ENCODE measurements at regions not wholly inside any gene's neighbourhood (a gene's known extent, or its start where the extent isn't known, plus 50 kb on each side); places are given as distances from the start of the nearest gene placed in this dataset.
"Not testable (repeated sequence)": the region's sequence is repeated elsewhere in the genome, so short reads cannot be mapped to it uniquely, and the experiment has no call there.

- TF ChIP-seq CTCF (IDR thresholded peaks at IDR 0.05; ENCODE audit: low read depth, low read length, poor library complexity, severe bottlenecking); EZH2phosphoT487 (IDR thresholded peaks at IDR 0.05; ENCODE audit: borderline replicate concordance, low read length): not testable (repeated sequence)
These were observed 73.9 kb upstream of the ZNF81 start for GRCh38 chrX:47762826-47763225.

Measured in DOHH2 (cell line).